Astrocyte of the cerebellum (primary cell): ENCODE measurements at regions not wholly inside any gene's neighbourhood (a gene's known extent, or its start where the extent isn't known, plus 50 kb on each side); places are given as distances from the start of the nearest gene placed in this dataset.
A peak's percentile ranks its signal among the peaks of the same experiment; 100 is the strongest.

ENCODE experiments used
- DNase-seq: peaks from one replicate; pipeline ENCODE4 v3.0.0-alpha.2; 2011; ENCODE audit warnings: low read depth
- H3K4me3 ChIP-seq: 2 replicates; pipeline ENCODE4 v1.5.1; 2011; ENCODE audit warnings: mild to moderate bottlenecking, low read depth, low read length, moderate library complexity
- in situ Hi-C: cut with HindIII; loops from 2 replicates; pipeline ENCODE4 v1.10.0; 2017; ENCODE audit warnings: low sequenced_read_pairs
- TF ChIP-seq, protein P1 (sequence below): IDR thresholded peaks from 2 replicates; pipeline ENCODE4 v1.5.1; 2012; ENCODE audit warnings: low read length, low read depth, moderate library complexity, mild to moderate bottlenecking; ENCODE audit errors: missing control alignments

DNA sequence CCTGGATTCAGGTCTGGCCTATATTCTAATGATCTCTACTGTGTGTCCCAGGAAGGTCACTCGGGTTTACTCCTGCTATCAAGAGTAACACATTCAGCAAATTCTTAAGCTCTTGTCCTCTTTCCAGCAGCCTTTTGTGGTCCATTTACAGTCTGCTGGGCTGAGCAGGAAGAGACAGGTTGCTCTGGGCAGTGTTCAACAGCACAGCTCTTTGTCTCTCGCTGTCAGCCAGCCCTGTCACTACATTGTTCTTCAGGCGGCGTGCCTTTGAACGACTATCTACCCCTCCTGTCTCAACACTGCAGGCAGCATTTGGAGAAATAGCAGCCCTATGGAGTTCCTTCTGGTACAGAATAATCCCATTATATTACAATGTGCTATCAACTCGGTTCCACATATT lies 192.2 kb upstream of the TBX20 start:
- in situ Hi-C loops: no loop called here
- DNase-seq: no peak
- TF ChIP-seq, protein P1, sequence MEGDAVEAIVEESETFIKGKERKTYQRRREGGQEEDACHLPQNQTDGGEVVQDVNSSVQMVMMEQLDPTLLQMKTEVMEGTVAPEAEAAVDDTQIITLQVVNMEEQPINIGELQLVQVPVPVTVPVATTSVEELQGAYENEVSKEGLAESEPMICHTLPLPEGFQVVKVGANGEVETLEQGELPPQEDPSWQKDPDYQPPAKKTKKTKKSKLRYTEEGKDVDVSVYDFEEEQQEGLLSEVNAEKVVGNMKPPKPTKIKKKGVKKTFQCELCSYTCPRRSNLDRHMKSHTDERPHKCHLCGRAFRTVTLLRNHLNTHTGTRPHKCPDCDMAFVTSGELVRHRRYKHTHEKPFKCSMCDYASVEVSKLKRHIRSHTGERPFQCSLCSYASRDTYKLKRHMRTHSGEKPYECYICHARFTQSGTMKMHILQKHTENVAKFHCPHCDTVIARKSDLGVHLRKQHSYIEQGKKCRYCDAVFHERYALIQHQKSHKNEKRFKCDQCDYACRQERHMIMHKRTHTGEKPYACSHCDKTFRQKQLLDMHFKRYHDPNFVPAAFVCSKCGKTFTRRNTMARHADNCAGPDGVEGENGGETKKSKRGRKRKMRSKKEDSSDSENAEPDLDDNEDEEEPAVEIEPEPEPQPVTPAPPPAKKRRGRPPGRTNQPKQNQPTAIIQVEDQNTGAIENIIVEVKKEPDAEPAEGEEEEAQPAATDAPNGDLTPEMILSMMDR: no peak
- H3K4me3 ChIP-seq: no peak overlapping the region

DNA sequence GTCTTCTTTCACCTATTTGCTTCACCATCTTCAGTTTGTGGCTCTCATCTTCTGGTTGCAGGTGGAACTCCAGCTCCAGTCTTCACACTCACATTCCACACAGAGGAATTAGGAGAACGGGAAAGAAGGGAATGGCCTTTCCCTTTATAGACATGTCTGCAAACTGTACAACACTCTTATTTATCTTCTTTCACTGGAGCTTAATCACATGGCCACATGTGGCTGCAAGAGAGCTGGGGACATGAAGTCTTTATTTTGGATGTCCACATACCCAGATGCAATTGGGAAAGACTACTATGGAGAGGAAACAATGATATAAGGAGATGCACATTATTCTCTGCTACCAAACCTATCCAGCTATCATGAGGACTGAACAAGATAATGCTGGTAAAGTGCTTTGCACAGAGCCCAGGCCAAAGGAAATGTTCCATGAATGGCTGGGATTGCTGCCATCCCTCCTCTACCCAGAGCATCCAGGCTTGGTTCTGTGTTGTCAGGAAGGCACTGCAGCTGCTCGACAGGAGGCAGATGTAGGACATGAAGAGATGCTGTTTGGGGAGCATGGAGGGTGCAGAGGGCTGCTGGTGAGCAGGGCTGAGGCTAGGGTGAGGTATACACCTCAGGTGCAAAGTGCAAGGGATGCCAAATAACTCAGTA lies 183.8 kb upstream of the TBX20 start:
- in situ Hi-C loops: no loop called here
- TF ChIP-seq, protein P1: no peak
- H3K4me3 ChIP-seq: no peak overlapping the region
- DNase-seq: no peak

DNA sequence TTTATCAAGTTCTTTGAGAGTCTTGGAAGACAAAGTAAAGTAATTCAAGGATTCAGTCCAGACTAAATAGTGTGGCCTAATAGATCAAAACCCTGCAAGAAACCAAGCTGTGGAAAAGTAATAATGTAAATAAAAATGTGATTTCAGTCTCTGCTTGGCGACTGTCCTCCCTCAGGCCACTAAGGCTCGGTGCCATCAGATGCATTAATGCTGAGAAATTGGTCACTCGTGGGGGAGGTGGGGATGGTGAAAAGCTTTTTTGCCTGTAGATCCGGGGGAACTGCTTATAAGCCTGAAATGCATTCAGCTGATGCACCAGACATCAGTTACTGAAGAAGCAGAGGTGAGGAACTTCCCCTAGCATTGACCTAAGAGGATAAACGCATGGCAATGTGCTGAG lies 182.6 kb upstream of the TBX20 start:
- no peak overlapping the region for H3K4me3 ChIP-seq

DNA sequence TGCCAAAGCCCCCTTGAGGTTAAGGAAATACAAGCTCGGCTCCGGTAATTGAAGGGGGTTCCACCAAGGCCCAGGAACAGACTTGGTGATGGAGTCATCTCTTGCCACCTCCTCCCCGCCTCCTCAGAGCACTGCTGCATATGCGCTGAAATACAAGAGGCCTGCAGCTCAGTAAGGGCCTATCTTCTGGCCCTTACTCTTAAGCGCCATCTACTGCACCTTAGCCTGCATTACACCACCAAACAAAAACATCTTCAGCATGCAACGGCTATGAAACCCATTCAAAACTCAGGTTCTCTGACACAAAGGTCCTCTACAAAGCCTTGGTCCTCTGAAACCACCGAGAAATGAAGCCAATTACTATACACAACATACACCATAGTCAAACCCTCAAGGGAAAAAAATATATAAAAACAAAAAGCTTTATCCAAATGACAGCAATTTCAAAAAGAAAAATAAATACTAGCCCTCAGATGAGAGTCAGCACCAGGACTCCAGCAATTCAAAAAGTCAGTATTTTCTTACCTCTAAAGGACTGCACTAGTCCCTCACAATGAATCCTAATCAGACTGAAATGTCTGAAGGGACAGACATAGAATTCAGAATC lies 176.8 kb upstream of the TBX20 start:
- no peak overlapping the region for H3K4me3 ChIP-seq
- no peak for DNase-seq
- TF ChIP-seq, protein P1: no peak
- in situ Hi-C loops: no loop called here

More for the DNA sequence above, 182.6 kb upstream of the TBX20 start:
- no peak for DNase-seq
- TF ChIP-seq, protein P1: no peak
- in situ Hi-C loops: no loop called here

DNA sequence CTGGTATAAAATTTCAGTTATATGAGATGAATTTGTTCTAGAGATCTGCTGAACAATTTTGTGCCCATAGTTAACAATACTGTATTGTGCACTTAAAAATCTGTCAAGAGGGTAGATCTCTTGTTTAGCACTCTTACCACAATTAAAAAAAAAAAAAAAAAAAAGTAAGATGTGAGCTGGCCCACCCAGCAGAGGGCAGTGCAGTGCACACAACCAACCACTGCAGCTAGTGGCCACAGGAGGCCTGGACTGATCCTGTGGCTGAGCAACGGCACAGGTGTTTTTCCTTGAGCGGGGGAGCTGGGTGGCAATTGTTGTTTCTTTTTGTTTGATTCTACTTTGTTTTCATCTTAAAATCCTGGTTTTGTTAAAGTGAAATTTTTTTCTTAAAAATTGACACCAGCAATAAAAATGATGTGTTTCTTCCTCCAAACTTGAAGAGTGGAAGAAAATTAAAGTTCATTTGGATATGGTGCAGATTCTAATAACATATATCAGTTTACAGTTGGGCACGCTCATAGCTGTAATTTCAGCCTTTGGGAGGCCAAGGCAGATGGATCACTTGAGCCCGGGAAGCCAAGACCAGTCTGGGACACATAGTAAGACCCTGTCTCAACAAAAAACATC lies 171.1 kb upstream of the TBX20 start:
- H3K4me3 ChIP-seq: no peak overlapping the region
- TF ChIP-seq, protein P1: peak; percentile 79
- in situ Hi-C loops: no loop called here
- peak; percentile 29 for DNase-seq

DNA sequence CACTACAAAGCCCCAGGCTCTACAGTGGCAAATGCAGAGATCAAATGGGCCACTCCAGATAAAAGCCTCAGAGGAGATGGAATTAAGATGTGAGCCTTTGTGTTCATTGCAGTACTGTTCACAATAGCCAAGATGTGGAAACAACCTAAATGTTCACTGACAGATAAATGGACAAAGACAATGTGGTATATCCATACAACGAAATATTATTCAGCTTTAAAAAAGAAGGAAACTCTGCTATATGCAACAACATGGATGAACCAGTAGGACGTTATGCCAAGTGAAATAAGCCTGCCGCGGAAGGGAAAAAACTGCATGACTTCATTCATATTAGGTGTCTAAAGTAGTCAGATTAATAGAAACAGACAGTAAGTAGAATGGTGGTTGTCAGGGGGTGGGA lies 170.5 kb upstream of the TBX20 start:
- in situ Hi-C loops: no loop called here
- H3K4me3 ChIP-seq: no peak overlapping the region
- TF ChIP-seq, protein P1: no peak
- no peak for DNase-seq
